ENCODE measurements at regions not wholly inside any gene's neighbourhood (a gene's known extent, or its start where the extent isn't known, plus 50 kb on each side); places are given as distances from the start of the nearest gene placed in this dataset.

GRCh38 chr20:36092398-36093024 is 62.0 kb upstream of the EPB41L1 start:
- TF ChIP-seq, protein P1, sequence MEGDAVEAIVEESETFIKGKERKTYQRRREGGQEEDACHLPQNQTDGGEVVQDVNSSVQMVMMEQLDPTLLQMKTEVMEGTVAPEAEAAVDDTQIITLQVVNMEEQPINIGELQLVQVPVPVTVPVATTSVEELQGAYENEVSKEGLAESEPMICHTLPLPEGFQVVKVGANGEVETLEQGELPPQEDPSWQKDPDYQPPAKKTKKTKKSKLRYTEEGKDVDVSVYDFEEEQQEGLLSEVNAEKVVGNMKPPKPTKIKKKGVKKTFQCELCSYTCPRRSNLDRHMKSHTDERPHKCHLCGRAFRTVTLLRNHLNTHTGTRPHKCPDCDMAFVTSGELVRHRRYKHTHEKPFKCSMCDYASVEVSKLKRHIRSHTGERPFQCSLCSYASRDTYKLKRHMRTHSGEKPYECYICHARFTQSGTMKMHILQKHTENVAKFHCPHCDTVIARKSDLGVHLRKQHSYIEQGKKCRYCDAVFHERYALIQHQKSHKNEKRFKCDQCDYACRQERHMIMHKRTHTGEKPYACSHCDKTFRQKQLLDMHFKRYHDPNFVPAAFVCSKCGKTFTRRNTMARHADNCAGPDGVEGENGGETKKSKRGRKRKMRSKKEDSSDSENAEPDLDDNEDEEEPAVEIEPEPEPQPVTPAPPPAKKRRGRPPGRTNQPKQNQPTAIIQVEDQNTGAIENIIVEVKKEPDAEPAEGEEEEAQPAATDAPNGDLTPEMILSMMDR (IDR thresholded peaks at IDR 0.05), result no peak
- TF ChIP-seq POLR2AphosphoS5 (IDR thresholded peaks at IDR 0.05), result no peak
